ENCODE measurements at regions not wholly inside any gene's neighbourhood (a gene's known extent, or its start where the extent isn't known, plus 50 kb on each side); places are given as distances from the start of the nearest gene placed in this dataset.

- no peak for TF ChIP-seq TEAD4 (IDR thresholded peaks at IDR 0.05; ENCODE audit: low read depth, low read length)
- no peak for TF ChIP-seq BRCA1 (IDR thresholded peaks at IDR 0.05; ENCODE audit: low read depth, low read length)
- no peak for TF ChIP-seq CHD2 (IDR thresholded peaks at IDR 0.05; ENCODE audit: low read length)
- no peak for TF ChIP-seq RXRA (IDR thresholded peaks at IDR 0.05; ENCODE audit: insufficient read depth, low read depth, low read length)
- TF ChIP-seq, protein P1, sequence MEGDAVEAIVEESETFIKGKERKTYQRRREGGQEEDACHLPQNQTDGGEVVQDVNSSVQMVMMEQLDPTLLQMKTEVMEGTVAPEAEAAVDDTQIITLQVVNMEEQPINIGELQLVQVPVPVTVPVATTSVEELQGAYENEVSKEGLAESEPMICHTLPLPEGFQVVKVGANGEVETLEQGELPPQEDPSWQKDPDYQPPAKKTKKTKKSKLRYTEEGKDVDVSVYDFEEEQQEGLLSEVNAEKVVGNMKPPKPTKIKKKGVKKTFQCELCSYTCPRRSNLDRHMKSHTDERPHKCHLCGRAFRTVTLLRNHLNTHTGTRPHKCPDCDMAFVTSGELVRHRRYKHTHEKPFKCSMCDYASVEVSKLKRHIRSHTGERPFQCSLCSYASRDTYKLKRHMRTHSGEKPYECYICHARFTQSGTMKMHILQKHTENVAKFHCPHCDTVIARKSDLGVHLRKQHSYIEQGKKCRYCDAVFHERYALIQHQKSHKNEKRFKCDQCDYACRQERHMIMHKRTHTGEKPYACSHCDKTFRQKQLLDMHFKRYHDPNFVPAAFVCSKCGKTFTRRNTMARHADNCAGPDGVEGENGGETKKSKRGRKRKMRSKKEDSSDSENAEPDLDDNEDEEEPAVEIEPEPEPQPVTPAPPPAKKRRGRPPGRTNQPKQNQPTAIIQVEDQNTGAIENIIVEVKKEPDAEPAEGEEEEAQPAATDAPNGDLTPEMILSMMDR (IDR thresholded peaks at IDR 0.05; ENCODE audit: control extremely low read depth in 1 of 3, insufficient read depth in 1 of 3, low read depth in 1 of 3, low read length in 3 of 3), result no peak
- TF ChIP-seq POLR2A (IDR thresholded peaks at IDR 0.05; ENCODE audit: control extremely low read depth in 1 of 2, low read depth in 2 of 2, low read length in 2 of 2), result no peak
- no peak for TF ChIP-seq ZNF274 (IDR thresholded peaks at IDR 0.05; ENCODE audit: borderline replicate concordance, extremely low read depth, low read length)
- no peak for TF ChIP-seq POLR2AphosphoS5 (IDR thresholded peaks at IDR 0.05; ENCODE audit: low read depth, low read length)
- TF ChIP-seq EZH2 (IDR thresholded peaks at IDR 0.05; ENCODE audit: low read depth, low read length, severe bottlenecking), result no peak
These were observed 201.4 kb upstream of the TMTC4 start for GRCh38 chr13:100876044-100876403.
